Kidney glomerular epithelial cell (primary cell): ENCODE measurements at regions not wholly inside any gene's neighbourhood (a gene's known extent, or its start where the extent isn't known, plus 50 kb on each side); places are given as distances from the start of the nearest gene placed in this dataset.

Experiments used
- DNase-seq: peaks from one replicate; lab custom pipeline; 2025; lab: John Stamatoyannopoulos, UW

- no peak for DNase-seq
Measured at GRCh38 chr6:156647991-156648390, 129.2 kb upstream of the ARID1B start.

GRCh38 chr6:156647140-156647784, 129.9 kb upstream of the ARID1B start:
- no peak for DNase-seq

- no peak for DNase-seq
Measured at GRCh38 chr6:156646496-156646895, 130.7 kb upstream of the ARID1B start.

GRCh38 chr6:156645097-156645496, 132.1 kb upstream of the ARID1B start:
- DNase-seq = no peak

GRCh38 chr6:156639009-156639721, 138.0 kb upstream of the ARID1B start:
- no peak for DNase-seq

- DNase-seq = no peak
Measured at GRCh38 chr6:156638581-156638980, 138.6 kb upstream of the ARID1B start.

- no peak for DNase-seq
Measured at GRCh38 chr6:156634951-156635371, 142.2 kb upstream of the ARID1B start.

GRCh38 chr6:156634048-156634447, 143.1 kb upstream of the ARID1B start:
- DNase-seq = no peak

- no peak for DNase-seq
Measured at GRCh38 chr6:156633291-156633690, 143.9 kb upstream of the ARID1B start.

GRCh38 chr6:156630613-156631302, 146.4 kb upstream of the ARID1B start:
- DNase-seq = no peak

- no peak for DNase-seq
Measured at GRCh38 chr6:156628805-156629204, 148.4 kb upstream of the ARID1B start.

- DNase-seq = no peak
Measured at GRCh38 chr6:156627524-156627923, 149.7 kb upstream of the ARID1B start.

GRCh38 chr6:156622185-156622584, 155.0 kb upstream of the ARID1B start:
- no peak for DNase-seq

GRCh38 chr6:156620331-156620730, 156.8 kb upstream of the ARID1B start:
- no peak for DNase-seq

- no peak for DNase-seq
Measured at GRCh38 chr6:156618600-156619205, 158.5 kb upstream of the ARID1B start.

- DNase-seq = no peak
Measured at GRCh38 chr6:156617941-156618340, 159.2 kb upstream of the ARID1B start.

GRCh38 chr6:156617376-156617775, 159.8 kb upstream of the ARID1B start:
- no peak for DNase-seq

GRCh38 chr6:156616495-156616894, 160.7 kb upstream of the ARID1B start:
- no peak for DNase-seq

- DNase-seq = no peak
Measured at GRCh38 chr6:156613996-156614395, 163.2 kb upstream of the ARID1B start.

- no peak for DNase-seq
Measured at GRCh38 chr6:156612361-156612760, 164.8 kb upstream of the ARID1B start.

GRCh38 chr6:156602066-156602385, 175.2 kb upstream of the ARID1B start:
- DNase-seq = no peak

- no peak for DNase-seq
Measured at GRCh38 chr6:156601152-156602065, 175.8 kb upstream of the ARID1B start.
